IMR-90 (cell line): ENCODE measurements at regions not wholly inside any gene's neighbourhood (a gene's known extent, or its start where the extent isn't known, plus 50 kb on each side); places are given as distances from the start of the nearest gene placed in this dataset.

ENCODE experiments used
- ATAC-seq: fragments of 200-7000 bp; cut with Tn5 transposase; 2 replicates; pipeline ENCODE4 v1.9.1; 2020; ENCODE audit warnings: low read depth, mild to moderate bottlenecking, moderate library complexity
- BruUV-seq: library from RNA; stranded (reverse); fragments of 400-500 nt; replicated peaks from 2 replicates; lab custom pipeline; 2021; lab: Mats Ljungman, UMichigan
- CTCF ChIA-PET: fragments of 300-600 bp; formaldehyde crosslinking; extraction: SDS; loops from one replicate; lab custom pipeline; 2021; ENCODE audit warnings: antibody characterized with exemption; lab: Yijun Ruan, JAX
- POLR2A ChIA-PET: fragments of 300-600 bp; sonication (Branson Sonifier 250); formaldehyde crosslinking; loops from one replicate; lab custom pipeline; 2022; ENCODE audit warnings: antibody characterized with exemption; ENCODE audit not compliant: unreplicated experiment; lab: Charles Lee
- DNase-seq: peaks from one replicate; pipeline ENCODE4 v3.0.0; 2013
- H2AFZ ChIP-seq: replicated peaks from 2 replicates; pipeline ENCODE3; 2013; ENCODE audit warnings: low read length, mild to moderate bottlenecking; ENCODE audit not compliant: poor library complexity
- H2AK5ac ChIP-seq: 2 replicates; pipeline ENCODE4 v1.6.1; 2013; ENCODE audit warnings: low read depth, low read length, inconsistent platforms
- H2AK9ac ChIP-seq: replicated peaks from 2 replicates; pipeline ENCODE3; 2013; ENCODE audit warnings: mild to moderate bottlenecking, low read depth, low read length, moderate library complexity; ENCODE audit not compliant: poor library complexity
- H2BK120ac ChIP-seq: 2 replicates; pipeline ENCODE4 v1.6.1; 2013; ENCODE audit warnings: low read depth, low read length, inconsistent platforms
- H2BK15ac ChIP-seq: 3 replicates; pipeline ENCODE4 v1.6.1; 2013; ENCODE audit warnings: low read depth, low read length, inconsistent platforms
- H2BK20ac ChIP-seq: 2 replicates; pipeline ENCODE4 v1.6.1; 2013; ENCODE audit warnings: low read depth, mild to moderate bottlenecking, inconsistent platforms, low read length, moderate library complexity
- H2BK5ac ChIP-seq: 2 replicates; pipeline ENCODE4 v1.6.1; 2013; ENCODE audit warnings: mild to moderate bottlenecking, low read depth, low read length, inconsistent platforms; ENCODE audit not compliant: poor library complexity, severe bottlenecking
- H3K14ac ChIP-seq: replicated peaks from 2 replicates; pipeline ENCODE4 v1.6.1; 2013; ENCODE audit warnings: low read depth, low read length, inconsistent platforms
- H3K18ac ChIP-seq: 2 replicates; pipeline ENCODE4 v1.6.1; 2013; ENCODE audit warnings: low read depth, low read length, control low read depth
- H3K23ac ChIP-seq: 2 replicates; pipeline ENCODE4 v1.6.1; 2013; ENCODE audit warnings: low read depth, low read length, inconsistent platforms
- H3K27ac ChIP-seq: 2 replicates; pipeline ENCODE4 v1.5.1; 2013; ENCODE audit warnings: mild to moderate bottlenecking, control low read depth, low read length; ENCODE audit not compliant: insufficient read depth
- H3K27me3 ChIP-seq: 2 replicates; pipeline ENCODE4 v1.6.1; 2013; ENCODE audit warnings: low read length; ENCODE audit not compliant: control insufficient read depth, insufficient read depth
- H3K36me3 ChIP-seq: 2 replicates; pipeline ENCODE4 v1.6.1; 2013; ENCODE audit warnings: low read length, mixed read lengths; ENCODE audit not compliant: control insufficient read depth, insufficient read depth
- H3K4ac ChIP-seq: 2 replicates; pipeline ENCODE4 v1.6.1; 2013; ENCODE audit warnings: low read depth, low read length, inconsistent platforms
- H3K4me1 ChIP-seq: 2 replicates; pipeline ENCODE4 v1.6.1; 2013; ENCODE audit warnings: low read length, mixed read lengths; ENCODE audit not compliant: control insufficient read depth, insufficient read depth
- H3K4me2 ChIP-seq: 2 replicates; pipeline ENCODE4 v1.6.1; 2013; ENCODE audit warnings: low read depth, mild to moderate bottlenecking, control low read depth, low read length, moderate library complexity
- H3K4me3 ChIP-seq: 2 replicates; pipeline ENCODE4 v1.5.1; 2013; ENCODE audit warnings: low read depth, mild to moderate bottlenecking, control low read depth, low read length, moderate library complexity; ENCODE audit not compliant: insufficient read depth
- H3K56ac ChIP-seq: 2 replicates; pipeline ENCODE4 v1.6.1; 2013; ENCODE audit warnings: low read length, inconsistent platforms; ENCODE audit not compliant: insufficient read depth; ENCODE audit errors: extremely low read depth
- H3K79me1 ChIP-seq, 2 experiments: 2 replicates each; pipeline ENCODE4 v1.6.1; 2013; ENCODE audit warnings: low read length in 2 of 2, inconsistent platforms in 1 of 2, low read depth in 1 of 2
- H3K9ac ChIP-seq: 2 replicates; pipeline ENCODE4 v1.6.1; 2013; ENCODE audit warnings: low read depth, low read length, control low read depth
- H3K9me1 ChIP-seq: 2 replicates; pipeline ENCODE4 v1.6.1; 2013; ENCODE audit warnings: low read length, inconsistent platforms; ENCODE audit not compliant: insufficient read depth
- H3K9me3 ChIP-seq: 2 replicates; pipeline ENCODE4 v1.6.1; 2013; ENCODE audit warnings: low read length; ENCODE audit not compliant: control insufficient read depth, insufficient read depth
- H4K20me1 ChIP-seq: 2 replicates; pipeline ENCODE4 v1.6.1; 2013; ENCODE audit warnings: low read length, inconsistent platforms; ENCODE audit not compliant: insufficient read depth
- H4K5ac ChIP-seq: 2 replicates; pipeline ENCODE4 v1.6.1; 2013; ENCODE audit warnings: mild to moderate bottlenecking, low read depth, low read length, control low read depth
- H4K8ac ChIP-seq, 2 experiments: 2 replicates each; pipeline ENCODE4 v1.6.1; 2013; ENCODE audit warnings: low read depth in 2 of 2, low read length in 2 of 2, control low read depth in 1 of 2, inconsistent platforms in 1 of 2
- H4K91ac ChIP-seq: 2 replicates; pipeline ENCODE4 v1.6.1; 2013; ENCODE audit warnings: low read depth, low read length, inconsistent platforms; ENCODE audit not compliant: insufficient read depth
- RCOR1 ChIP-seq: IDR thresholded peaks from 2 replicates; pipeline ENCODE4 v1.6.1; 2012; ENCODE audit warnings: mild to moderate bottlenecking, low read length, improper control_type of control experiment; ENCODE audit not compliant: insufficient replicate concordance
- WGBS, 2 experiments: methylation state at CpG; one replicate each; pipeline versions ENCODE4 v1.1.5 to v1.1.7; 2013; ENCODE audit warnings: missing lambda C conversion rate in 2 of 2; ENCODE audit not compliant: insufficient read length in 1 of 2; ENCODE audit errors: extremely low coverage in 2 of 2; 5-methylcytosine and 5-hydroxymethylcytosine counted together
- dilution Hi-C: fragments of 300-500 bp; cut with HindIII; formaldehyde crosslinking; loops from one replicate; pipeline ENCODE4 v1.14.3; 2018; ENCODE audit warnings: low sequenced_read_pairs; ENCODE audit not compliant: unreplicated experiment
- in situ Hi-C: fragments of 300-500 bp; cut with MboI; formaldehyde crosslinking; loops from 3 replicates; pipeline ENCODE4 v1.14.3; 2019; ENCODE audit warnings: low sequenced_read_pairs, inconsistent platforms, mixed read lengths
- intact Hi-C: fragments of 100-400 bp; cut with micrococcal nuclease; formaldehyde crosslinking; loops from 2 replicates; pipeline ENCODE4 v1.10.0; 2022

- no peak overlapping the region for H4K5ac ChIP-seq
- intact Hi-C loops (no loop called here), in situ Hi-C loops (no loop called here), dilution Hi-C loops (no loop called here)
- H2AFZ ChIP-seq, result no peak overlapping the region
- DNase-seq (no peak), ATAC-seq (no peak)
- no peak for TF ChIP-seq RCOR1
- H3K9me1 ChIP-seq, result no peaks in the 10 kb centered on the region
- BruUV-seq, result no TSS peak
- H3K4me2 ChIP-seq, result no peak overlapping the region
- no peak overlapping the region for H2BK15ac ChIP-seq
- no peak overlapping the region for H2BK20ac ChIP-seq
- H3K4me1 ChIP-seq, result no peaks in the 10 kb centered on the region
- no peak overlapping the region for H3K56ac ChIP-seq
- no peaks in the 10 kb centered on the region for H3K36me3 ChIP-seq
- no CpG with 5 or more reads among the region's 5 CpGs for WGBS, 2 experiments
- no peak overlapping the region for H3K4me3 ChIP-seq
- no peak overlapping the region for H3K4ac ChIP-seq
- H2AK5ac ChIP-seq, result no peak overlapping the region
- H3K27me3 ChIP-seq, result no peaks in the 10 kb centered on the region
- no peak overlapping the region for H2BK120ac ChIP-seq
- no peak overlapping the region for H4K8ac ChIP-seq
- no peak overlapping the region for H4K91ac ChIP-seq
- H3K14ac ChIP-seq, result no peak overlapping the region
- CTCF ChIA-PET, result no interaction called here
- H2AK9ac ChIP-seq, result no peak overlapping the region
- no peak overlapping the region for H2BK5ac ChIP-seq
- H3K18ac ChIP-seq, result no peak overlapping the region
- no peak overlapping the region for H3K9ac ChIP-seq
- POLR2A ChIA-PET, result no interaction called here
- H3K9me3 ChIP-seq, result peaks cover 15% of the 10 kb centered on the region
- no peaks in the 10 kb centered on the region for H4K20me1 ChIP-seq
- no peaks in the 10 kb centered on the region for H3K79me1 ChIP-seq
- no peak overlapping the region for H3K27ac ChIP-seq
- no peak overlapping the region for H3K23ac ChIP-seq
These were observed 487.2 kb downstream of the DCDC2C start for GRCh38 chr2:4190548-4190947.
